ENCODE measurements at regions not wholly inside any gene's neighbourhood (a gene's known extent, or its start where the extent isn't known, plus 50 kb on each side); places are given as distances from the start of the nearest gene placed in this dataset.

GRCh38 chr2:118333664-118334063 is 245.4 kb downstream of the INSIG2 start:
- TF ChIP-seq MYC (IDR thresholded peaks at IDR 0.05; ENCODE audit: low read depth, low read length) (no peak), POLR2A (IDR thresholded peaks at IDR 0.05; ENCODE audit: extremely low read depth, insufficient read length) (no peak), MAX (IDR thresholded peaks at IDR 0.05; ENCODE audit: low read depth, low read length) (no peak), CTCF (IDR thresholded peaks at IDR 0.05; ENCODE audit: low read depth, low read length) (no peak)
- no peak for DNase-seq (ENCODE audit: low read depth)

GRCh38 chr2:118325321-118325955 is 237.2 kb downstream of the INSIG2 start:
- no peak for DNase-seq (ENCODE audit: low read depth)
- no peak overlapping the region for H3K4me3 ChIP-seq (ENCODE audit: low read depth, low read length)
- TF ChIP-seq POLR2A (IDR thresholded peaks at IDR 0.05; ENCODE audit: extremely low read depth, insufficient read length), result no peak
- no peak for TF ChIP-seq MAX (IDR thresholded peaks at IDR 0.05; ENCODE audit: low read depth, low read length)
- no peak for TF ChIP-seq CTCF (IDR thresholded peaks at IDR 0.05; ENCODE audit: low read depth, low read length)
- no peak for TF ChIP-seq MYC (IDR thresholded peaks at IDR 0.05; ENCODE audit: low read depth, low read length)

More at GRCh38 chr2:118333664-118334063, 245.4 kb downstream of the INSIG2 start:
- H3K4me3 ChIP-seq (ENCODE audit: low read depth, low read length), result no peak overlapping the region

GRCh38 chr2:118322406-118322805 is 234.1 kb downstream of the INSIG2 start:
- H3K4me3 ChIP-seq (ENCODE audit: low read depth, low read length), result no peak overlapping the region
- TF ChIP-seq MAX (IDR thresholded peaks at IDR 0.05; ENCODE audit: low read depth, low read length), result no peak
- DNase-seq (ENCODE audit: low read depth), result peak; percentile 46

DNA sequence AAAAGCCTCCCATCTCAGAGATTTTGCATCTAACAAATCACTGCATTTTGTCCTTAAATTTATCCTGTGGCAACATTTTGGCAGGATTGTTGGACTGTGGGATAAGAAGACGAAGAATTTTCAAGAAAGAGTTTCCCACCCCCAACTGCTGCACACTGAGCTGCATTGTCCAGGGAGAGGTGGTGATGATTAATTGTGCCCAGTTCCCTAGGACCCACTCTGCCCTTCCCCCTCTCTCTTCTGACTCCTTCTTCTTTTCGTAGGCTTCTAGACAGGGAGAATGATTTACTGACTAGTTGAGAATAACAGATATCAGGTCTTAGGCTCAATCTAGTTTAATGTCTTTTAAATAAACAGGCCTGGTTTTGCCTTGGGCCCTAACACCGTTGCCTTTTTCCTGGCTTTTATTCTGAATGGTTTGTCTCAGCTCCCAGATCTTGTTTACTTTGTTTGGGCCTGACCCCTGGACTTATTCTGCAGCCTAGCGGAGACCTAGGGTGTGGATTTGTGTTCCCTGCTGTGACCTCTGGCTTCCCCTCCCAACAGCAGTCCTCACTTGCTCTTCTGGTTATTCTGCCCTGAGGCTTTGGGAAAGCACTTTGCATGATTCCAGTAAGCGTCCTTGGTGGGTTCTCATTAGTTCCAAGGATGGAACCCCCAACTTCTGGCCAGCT is 233.3 kb downstream of the INSIG2 start:
- TF ChIP-seq POLR2A (IDR thresholded peaks at IDR 0.05; ENCODE audit: extremely low read depth, insufficient read length) (no peak), MAX (IDR thresholded peaks at IDR 0.05; ENCODE audit: low read depth, low read length) (no peak), MYC (IDR thresholded peaks at IDR 0.05; ENCODE audit: low read depth, low read length) (no peak), CTCF (IDR thresholded peaks at IDR 0.05; ENCODE audit: low read depth, low read length) (no peak)
- H3K4me3 ChIP-seq (ENCODE audit: low read depth, low read length), result no peak overlapping the region
- no peak for DNase-seq (ENCODE audit: low read depth)

DNA sequence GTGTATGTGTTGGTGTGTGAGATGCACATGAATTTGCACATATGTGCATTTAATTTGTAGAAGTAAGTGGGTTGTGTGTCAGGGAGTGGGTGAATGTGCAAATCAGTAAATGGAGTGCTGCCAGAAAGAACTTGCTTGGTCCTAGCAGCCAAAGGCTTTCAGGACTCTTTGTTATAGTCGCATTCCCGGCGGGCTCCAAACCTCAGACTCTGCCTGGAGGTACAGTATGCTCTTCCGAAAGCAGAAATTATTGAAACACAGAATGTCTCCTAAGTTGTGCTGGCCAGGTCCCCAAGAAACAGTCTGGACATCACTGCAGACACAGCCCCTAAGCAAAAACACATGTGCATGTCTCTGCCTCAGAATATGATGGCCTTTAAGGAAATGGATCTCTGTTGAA is 232.4 kb downstream of the INSIG2 start:
- no peak for DNase-seq (ENCODE audit: low read depth)
- TF ChIP-seq CTCF (IDR thresholded peaks at IDR 0.05; ENCODE audit: low read depth, low read length), result no peak
- TF ChIP-seq MAX (IDR thresholded peaks at IDR 0.05; ENCODE audit: low read depth, low read length), result no peak
- TF ChIP-seq POLR2A (IDR thresholded peaks at IDR 0.05; ENCODE audit: extremely low read depth, insufficient read length), result no peak
- no peak for TF ChIP-seq MYC (IDR thresholded peaks at IDR 0.05; ENCODE audit: low read depth, low read length)
- H3K4me3 ChIP-seq (ENCODE audit: low read depth, low read length), result no peak overlapping the region

DNA sequence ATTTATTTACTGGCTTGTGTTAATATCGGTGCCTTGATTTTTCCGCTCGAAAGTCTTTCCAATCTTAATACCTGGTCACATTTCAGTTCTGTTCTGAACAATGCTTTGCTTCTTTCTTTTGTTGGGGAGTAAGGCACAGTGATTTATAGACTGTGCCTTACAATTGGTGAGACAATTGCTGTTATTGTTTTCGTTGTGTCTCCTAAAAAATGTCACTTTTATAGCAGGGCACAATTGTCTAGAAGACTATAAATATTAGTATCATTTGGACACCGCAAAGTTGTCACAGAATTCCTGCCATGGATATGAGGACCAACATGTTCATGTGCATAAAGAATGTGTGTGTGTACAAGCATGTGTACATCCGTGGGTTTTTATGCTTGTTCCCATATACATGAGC is 231.9 kb downstream of the INSIG2 start:
- DNase-seq (ENCODE audit: low read depth), result no peak
- TF ChIP-seq MAX (IDR thresholded peaks at IDR 0.05; ENCODE audit: low read depth, low read length) (no peak), MYC (IDR thresholded peaks at IDR 0.05; ENCODE audit: low read depth, low read length) (no peak), POLR2A (IDR thresholded peaks at IDR 0.05; ENCODE audit: extremely low read depth, insufficient read length) (no peak), CTCF (IDR thresholded peaks at IDR 0.05; ENCODE audit: low read depth, low read length) (no peak)
- no peak overlapping the region for H3K4me3 ChIP-seq (ENCODE audit: low read depth, low read length)
